ENCODE measurements at regions not wholly inside any gene's neighbourhood (a gene's known extent, or its start where the extent isn't known, plus 50 kb on each side); places are given as distances from the start of the nearest gene placed in this dataset.

GRCh38 chr1:50358962-50359361 lies 64.3 kb downstream of the DMRTA2 start:
- H3K4me3 Mint-ChIP-seq = no peak overlapping the region

GRCh38 chr1:50357186-50357585 lies 66.1 kb downstream of the DMRTA2 start:
- H3K27me3 Mint-ChIP-seq (ENCODE audit: low read depth) = peaks cover 35% of the 10 kb centered on the region
- peaks cover 0 to 2% of the 10 kb centered on the region in 2 donors for H3K9me3 Mint-ChIP-seq
- ATAC-seq (replicated peaks in 1 of 2) (no peak), DNase-seq (no peak)
- H3K4me1 Mint-ChIP-seq (ENCODE audit: low read depth) = no peaks in the 10 kb centered on the region
- no peak overlapping the region for H3K27ac Mint-ChIP-seq
- no peak overlapping the region for H3K4me3 Mint-ChIP-seq
- H3K36me3 Mint-ChIP-seq (ENCODE audit: insufficient read depth in 2 of 2) = no peaks in the 10 kb centered on the region

More at GRCh38 chr1:50358962-50359361, 64.3 kb downstream of the DMRTA2 start:
- ATAC-seq (replicated peaks in 1 of 2) (no peak), DNase-seq (no peak)
- Mint-ChIP-seq H3K4me1 (ENCODE audit: low read depth) (no peaks in the 10 kb centered on the region), H3K9me3 (peaks cover 2 to 3% of the 10 kb centered on the region in 2 donors), H3K36me3 (ENCODE audit: insufficient read depth in 2 of 2) (no peaks in the 10 kb centered on the region), H3K27me3 (ENCODE audit: low read depth) (peaks cover 42% of the 10 kb centered on the region), H3K27ac (no peak overlapping the region)

GRCh38 chr1:50354813-50355212 lies 68.4 kb downstream of the DMRTA2 start:
- Mint-ChIP-seq H3K4me3 (no peak overlapping the region), H3K4me1 (ENCODE audit: low read depth) (no peaks in the 10 kb centered on the region), H3K36me3 (ENCODE audit: insufficient read depth in 2 of 2) (no peaks in the 10 kb centered on the region), H3K9me3 (no peaks in the 10 kb centered on the region), H3K27ac (no peak overlapping the region), H3K27me3 (ENCODE audit: low read depth) (peaks cover 12% of the 10 kb centered on the region)
- no peak for DNase-seq
- ATAC-seq (replicated peaks in 1 of 2) = no peak

DNA sequence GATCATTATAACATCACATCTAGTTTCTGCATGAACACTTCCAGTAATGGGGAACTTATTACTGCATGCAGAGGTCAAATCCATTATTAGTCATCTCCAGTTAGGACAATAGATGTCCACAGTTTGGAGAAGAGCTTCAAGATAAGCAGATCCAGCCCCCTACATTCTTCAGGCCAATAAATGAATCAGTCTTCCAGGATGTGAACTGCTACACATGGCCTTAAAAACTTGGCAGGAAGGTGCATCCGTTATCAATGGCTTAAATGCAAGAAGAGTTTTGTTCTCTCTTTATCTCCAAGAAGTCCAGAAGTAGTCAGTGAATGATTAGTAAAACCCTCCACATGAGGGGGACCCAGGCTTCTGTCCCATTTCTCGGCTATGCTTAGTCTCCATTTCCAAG lies 70.8 kb downstream of the DMRTA2 start:
- no peaks in the 10 kb centered on the region for H3K4me1 Mint-ChIP-seq (ENCODE audit: low read depth)
- no peaks in the 10 kb centered on the region for H3K9me3 Mint-ChIP-seq
- no peaks in the 10 kb centered on the region for H3K36me3 Mint-ChIP-seq (ENCODE audit: insufficient read depth in 2 of 2)
- ATAC-seq (replicated peaks in 1 of 2) (no peak), DNase-seq (no peak)
- no peak overlapping the region for H3K27ac Mint-ChIP-seq
- no peak overlapping the region for H3K4me3 Mint-ChIP-seq
- H3K27me3 Mint-ChIP-seq (ENCODE audit: low read depth) = peaks cover 9% of the 10 kb centered on the region

DNA sequence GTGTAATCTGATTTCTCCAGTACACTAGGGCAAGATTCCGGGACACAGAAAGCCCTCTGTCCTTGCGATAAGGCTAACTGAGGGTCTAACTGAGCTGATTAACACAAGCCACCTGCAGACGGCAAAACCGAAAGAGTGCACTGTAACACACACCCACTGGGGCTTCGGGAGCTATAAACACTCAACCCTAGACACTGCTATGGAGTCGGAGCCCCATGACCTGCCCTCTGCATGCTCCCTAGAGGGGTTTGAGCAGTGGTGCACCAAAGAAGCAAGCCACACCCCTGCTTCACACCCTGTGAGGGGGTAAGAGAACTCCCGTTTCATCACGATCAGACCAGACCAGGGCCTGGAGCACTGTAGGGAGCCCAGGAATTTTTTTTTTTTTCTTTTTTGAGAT lies 72.4 kb downstream of the DMRTA2 start:
- H3K4me1 Mint-ChIP-seq (ENCODE audit: low read depth) = no peaks in the 10 kb centered on the region

DNA sequence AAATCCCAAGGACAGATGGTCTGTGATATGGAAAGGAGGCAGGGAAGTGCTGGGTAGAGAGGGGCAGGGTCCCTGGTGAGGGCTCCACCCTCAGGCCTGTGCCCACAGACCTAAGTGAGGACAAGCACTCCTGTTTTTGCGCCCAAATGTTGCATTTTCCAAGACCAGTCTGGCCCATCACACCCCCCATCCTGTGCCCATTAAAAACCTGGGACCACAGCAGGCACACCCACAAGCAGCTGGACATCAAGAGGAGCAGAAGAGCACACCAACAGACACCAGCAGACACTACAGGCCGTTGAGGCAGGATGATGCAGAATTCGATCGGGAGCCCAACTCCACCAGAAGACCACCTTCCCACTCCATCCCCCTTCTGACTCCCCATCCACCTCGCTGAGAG lies 72.8 kb downstream of the DMRTA2 start:
- H3K4me3 Mint-ChIP-seq = no peak overlapping the region
- no peak for ATAC-seq (replicated peaks in 1 of 2)
- H3K9me3 Mint-ChIP-seq = no peaks in the 10 kb centered on the region
- no peak for DNase-seq
- H3K4me1 Mint-ChIP-seq (ENCODE audit: low read depth) = no peaks in the 10 kb centered on the region
- no peak overlapping the region for H3K27ac Mint-ChIP-seq
- H3K36me3 Mint-ChIP-seq (ENCODE audit: insufficient read depth in 2 of 2) = no peaks in the 10 kb centered on the region
- peaks cover 9% of the 10 kb centered on the region for H3K27me3 Mint-ChIP-seq (ENCODE audit: low read depth)

More for the DNA sequence above, 72.4 kb downstream of the DMRTA2 start:
- Mint-ChIP-seq H3K36me3 (ENCODE audit: insufficient read depth in 2 of 2) (no peaks in the 10 kb centered on the region), H3K27ac (no peak overlapping the region), H3K27me3 (ENCODE audit: low read depth) (peaks cover 9% of the 10 kb centered on the region), H3K9me3 (no peaks in the 10 kb centered on the region), H3K4me3 (no peak overlapping the region)
- no peak for DNase-seq
- no peak for ATAC-seq (replicated peaks in 1 of 2)

- no peak for DNase-seq
- Mint-ChIP-seq H3K27ac (no peak overlapping the region), H3K36me3 (ENCODE audit: insufficient read depth in 2 of 2) (no peaks in the 10 kb centered on the region)
These were observed 74.0 kb downstream of the DMRTA2 start for GRCh38 chr1:50349242-50349565.

GRCh38 chr1:50348449-50349241 lies 74.6 kb downstream of the DMRTA2 start:
- Mint-ChIP-seq H3K4me3 (no peak overlapping the region), H3K9me3 (no peaks in the 10 kb centered on the region), H3K27ac (no peak overlapping the region), H3K4me1 (ENCODE audit: low read depth) (no peaks in the 10 kb centered on the region), H3K27me3 (ENCODE audit: low read depth) (peaks cover 9% of the 10 kb centered on the region), H3K36me3 (ENCODE audit: insufficient read depth in 2 of 2) (no peaks in the 10 kb centered on the region)
- ATAC-seq (replicated peaks in 1 of 2) = peak; percentile 35 to 57
- peak; percentile 42 to 54 for DNase-seq

More at GRCh38 chr1:50349242-50349565, 74.0 kb downstream of the DMRTA2 start:
- H3K9me3 Mint-ChIP-seq = no peaks in the 10 kb centered on the region
- no peak overlapping the region for H3K4me3 Mint-ChIP-seq
- peaks cover 9% of the 10 kb centered on the region for H3K27me3 Mint-ChIP-seq (ENCODE audit: low read depth)
- ATAC-seq (replicated peaks in 1 of 2) = no peak
- H3K4me1 Mint-ChIP-seq (ENCODE audit: low read depth) = no peaks in the 10 kb centered on the region

GRCh38 chr1:50347933-50348332 lies 75.3 kb downstream of the DMRTA2 start:
- Mint-ChIP-seq H3K4me3 (no peak overlapping the region), H3K9me3 (no peaks in the 10 kb centered on the region), H3K36me3 (ENCODE audit: insufficient read depth in 2 of 2) (no peaks in the 10 kb centered on the region), H3K27ac (no peak overlapping the region), H3K27me3 (ENCODE audit: low read depth) (peaks cover 11% of the 10 kb centered on the region), H3K4me1 (ENCODE audit: low read depth) (no peaks in the 10 kb centered on the region)
- DNase-seq (no peak), ATAC-seq (replicated peaks in 1 of 2) (no peak)

DNA sequence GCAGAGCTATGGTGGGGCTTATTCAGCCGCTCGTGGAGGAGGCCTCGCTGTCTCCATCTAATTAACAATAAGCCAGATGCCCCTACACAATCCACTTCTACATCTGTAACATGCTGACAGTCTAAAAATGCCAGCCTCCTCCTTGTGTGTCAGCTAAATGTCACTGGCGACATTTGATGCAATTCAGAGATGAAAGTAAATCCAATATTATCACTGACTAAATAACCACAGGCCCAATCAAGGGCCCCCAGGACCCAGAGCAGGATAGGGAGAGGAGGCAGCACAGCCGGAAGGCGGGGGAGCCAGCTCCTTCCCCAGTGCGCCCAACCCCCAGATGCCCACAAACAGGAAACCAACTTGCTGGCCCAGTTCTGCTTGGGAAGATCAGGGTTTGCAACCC lies 76.6 kb downstream of the DMRTA2 start:
- Mint-ChIP-seq H3K4me1 (ENCODE audit: low read depth) (no peaks in the 10 kb centered on the region), H3K9me3 (no peaks in the 10 kb centered on the region), H3K4me3 (no peak overlapping the region), H3K36me3 (ENCODE audit: insufficient read depth in 2 of 2) (no peaks in the 10 kb centered on the region), H3K27me3 (ENCODE audit: low read depth) (peaks cover 24% of the 10 kb centered on the region), H3K27ac (no peak overlapping the region)
- no peak for DNase-seq
- no peak for ATAC-seq (replicated peaks in 1 of 2)

DNA sequence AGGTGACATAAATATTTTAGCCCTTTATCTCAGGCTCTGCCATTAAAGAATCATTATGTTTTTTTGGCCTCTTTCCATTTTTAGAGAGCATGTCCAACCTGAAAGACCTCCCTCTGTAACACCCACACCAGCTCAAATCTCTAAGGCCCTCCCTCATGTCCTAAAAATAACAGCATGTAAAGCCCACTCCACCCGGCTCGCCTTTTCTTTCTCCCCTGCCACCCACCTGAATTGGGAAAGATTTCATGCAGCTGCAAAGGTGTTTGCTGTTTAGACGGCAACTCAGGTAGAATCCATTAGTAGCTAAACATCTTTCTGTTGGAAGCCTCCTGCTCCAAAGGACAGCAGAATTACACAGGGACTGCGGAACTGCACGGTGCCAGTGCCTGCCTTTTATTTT lies 79.9 kb downstream of the DMRTA2 start:
- no peaks in the 10 kb centered on the region for H3K36me3 Mint-ChIP-seq (ENCODE audit: insufficient read depth in 2 of 2)

DNA sequence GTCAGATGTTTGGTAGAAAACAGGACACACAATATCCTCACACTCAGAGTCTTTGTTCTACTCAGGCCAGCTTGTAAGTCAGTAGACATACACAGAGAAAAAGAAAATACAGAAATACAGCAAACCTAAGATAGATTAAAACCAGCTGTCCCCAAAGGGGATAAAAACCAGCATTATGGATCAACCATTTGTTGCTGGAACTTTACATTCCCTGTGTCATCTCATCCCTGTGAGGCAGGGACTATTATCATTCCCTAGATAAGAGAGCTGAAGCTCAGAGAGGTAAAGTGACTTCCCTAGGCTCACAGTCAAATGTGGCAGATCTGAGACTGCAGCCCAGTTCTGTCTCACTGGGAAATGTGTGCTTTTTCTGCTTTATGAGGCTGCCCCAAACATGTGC lies 80.7 kb downstream of the DMRTA2 start:
- no peak for DNase-seq

More for the DNA sequence above, 79.9 kb downstream of the DMRTA2 start:
- peaks cover 41% of the 10 kb centered on the region for H3K27me3 Mint-ChIP-seq (ENCODE audit: low read depth)
- no peak for ATAC-seq (replicated peaks in 1 of 2)
- no peaks in the 10 kb centered on the region for H3K9me3 Mint-ChIP-seq
- no peaks in the 10 kb centered on the region for H3K4me1 Mint-ChIP-seq (ENCODE audit: low read depth)
- no peak overlapping the region for H3K27ac Mint-ChIP-seq
- DNase-seq = no peak
- no peak overlapping the region for H3K4me3 Mint-ChIP-seq

DNA sequence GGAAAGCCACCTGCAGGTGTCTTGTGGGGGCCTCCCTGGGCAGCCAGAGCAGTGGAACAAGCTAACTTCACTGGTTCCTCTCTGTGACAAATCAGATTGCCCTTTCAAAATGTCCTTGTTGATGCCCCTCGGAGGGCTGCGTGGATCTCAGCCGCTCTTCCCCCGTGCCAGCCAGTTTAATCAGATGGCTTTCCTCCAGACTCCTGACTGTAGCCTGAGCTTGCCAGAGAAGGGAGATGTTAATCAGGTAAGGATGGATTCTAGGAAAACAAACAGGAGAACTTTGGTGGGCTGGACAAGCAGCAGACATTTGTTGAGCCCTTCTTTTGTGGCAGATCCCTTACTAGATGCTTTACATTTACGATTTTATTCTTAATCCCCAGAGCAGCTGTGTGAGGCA lies 88.2 kb downstream of the DMRTA2 start:
- ATAC-seq (replicated peaks in 1 of 2) (no peak), DNase-seq (no peak)
- Mint-ChIP-seq H3K4me3 (no peak overlapping the region), H3K4me1 (ENCODE audit: low read depth) (no peaks in the 10 kb centered on the region), H3K27me3 (ENCODE audit: low read depth) (peaks cover 61% of the 10 kb centered on the region), H3K9me3 (no peaks in the 10 kb centered on the region), H3K27ac (no peak overlapping the region), H3K36me3 (ENCODE audit: insufficient read depth in 2 of 2) (no peaks in the 10 kb centered on the region)

More for the DNA sequence above, 80.7 kb downstream of the DMRTA2 start:
- H3K27ac Mint-ChIP-seq = no peak overlapping the region
- peaks cover 41% of the 10 kb centered on the region for H3K27me3 Mint-ChIP-seq (ENCODE audit: low read depth)
- no peaks in the 10 kb centered on the region for H3K4me1 Mint-ChIP-seq (ENCODE audit: low read depth)
- H3K36me3 Mint-ChIP-seq (ENCODE audit: insufficient read depth in 2 of 2) = no peaks in the 10 kb centered on the region
- no peak for ATAC-seq (replicated peaks in 1 of 2)
- no peak overlapping the region for H3K4me3 Mint-ChIP-seq
- no peaks in the 10 kb centered on the region for H3K9me3 Mint-ChIP-seq

DNA sequence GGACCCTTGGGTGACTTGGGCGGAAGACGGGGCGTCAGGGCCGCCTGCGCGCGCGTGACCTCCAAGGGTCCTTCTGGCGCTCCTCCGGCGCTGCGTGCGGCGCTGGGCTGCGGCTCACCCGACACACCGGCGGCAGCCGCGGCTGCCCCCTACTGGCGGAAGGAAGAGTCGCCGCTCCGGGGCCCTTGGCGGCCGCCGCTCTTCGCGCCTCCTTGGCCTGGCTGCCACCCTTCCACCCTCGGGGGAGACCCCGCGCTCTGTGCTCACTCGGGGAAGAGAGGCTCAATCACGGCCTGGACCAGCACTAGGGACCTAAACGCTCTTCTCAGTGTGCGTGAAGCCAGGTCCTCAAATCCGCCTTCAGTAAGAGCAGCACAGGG lies 89.7 kb downstream of the DMRTA2 start:
- peak; percentile 83 to 87 for ATAC-seq (replicated peaks in 1 of 2)
- no peaks in the 10 kb centered on the region for H3K4me1 Mint-ChIP-seq (ENCODE audit: low read depth)
- H3K36me3 Mint-ChIP-seq (ENCODE audit: insufficient read depth in 2 of 2) = no peaks in the 10 kb centered on the region
- peaks cover 58% of the 10 kb centered on the region for H3K27me3 Mint-ChIP-seq (ENCODE audit: low read depth)
- H3K27ac Mint-ChIP-seq = no peak overlapping the region
- no peaks in the 10 kb centered on the region for H3K9me3 Mint-ChIP-seq
- DNase-seq = peak; percentile 56 to 64
- peak overlapping the region; percentile 51 to 58 for H3K4me3 Mint-ChIP-seq

Measured in activated T-cell treated with anti-CD3 and anti-CD28 coated beads, Interleukin-2, amount 50 U/mL, for 72 hours (primary cell).